GM12801 (cell line): ENCODE measurements at regions not wholly inside any gene's neighbourhood (a gene's known extent, or its start where the extent isn't known, plus 50 kb on each side); places are given as distances from the start of the nearest gene placed in this dataset.

Experiments
- CTCF ChIP-seq: IDR thresholded peaks from one replicate; pipeline ENCODE4 v1.5.1; 2011; ENCODE audit warnings: control low read depth; ENCODE audit not compliant: insufficient read length; ENCODE audit errors: extremely low read depth

- no peak for TF ChIP-seq CTCF
Measured at GRCh38 chr4:124157396-124158083, 555.0 kb downstream of the ANKRD50 start.

- no peak for TF ChIP-seq CTCF
Measured at GRCh38 chr4:124163401-124163800, 549.1 kb downstream of the ANKRD50 start.

- no peak for TF ChIP-seq CTCF
Measured at GRCh38 chr4:124167602-124168001, 544.9 kb downstream of the ANKRD50 start.

- no peak for TF ChIP-seq CTCF
Measured at GRCh38 chr4:124173912-124174311, 538.6 kb downstream of the ANKRD50 start.

- no peak for TF ChIP-seq CTCF
Measured at GRCh38 chr4:124177647-124178425, 534.7 kb downstream of the ANKRD50 start.

- TF ChIP-seq CTCF: no peak
Measured at GRCh38 chr4:124178449-124179021, 534.0 kb downstream of the ANKRD50 start.

GRCh38 chr4:124179506-124180186, 532.9 kb downstream of the ANKRD50 start:
- TF ChIP-seq CTCF: no peak
